NCI-H748 treated with DMSO at 0.1 percent for 48 hours (cell line): ENCODE measurements at regions not wholly inside any gene's neighbourhood (a gene's known extent, or its start where the extent isn't known, plus 50 kb on each side); places are given as distances from the start of the nearest gene placed in this dataset.

Experiments
- DNase-seq: peaks from one replicate; lab custom pipeline; 2025; lab: John Stamatoyannopoulos, UW

DNA sequence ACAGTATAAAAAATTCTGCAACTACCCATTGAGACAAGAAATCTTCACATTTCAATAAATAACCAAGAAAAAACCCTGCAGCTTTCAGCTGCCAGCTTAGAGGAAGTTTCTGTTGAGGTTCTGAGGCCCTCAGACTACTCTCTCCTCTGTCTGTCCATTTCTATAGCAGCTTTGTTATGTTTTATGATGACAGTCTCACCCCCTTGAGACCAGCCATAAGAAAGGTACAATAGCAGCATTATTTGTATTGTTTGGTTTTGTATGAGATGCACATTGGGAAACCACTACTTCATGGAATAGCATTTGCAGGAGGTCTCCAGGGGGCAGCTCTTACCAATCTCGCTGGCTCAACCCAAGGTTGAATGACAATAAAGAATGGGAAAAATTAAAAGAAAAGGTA is 334.6 kb upstream of the VRK2 start:
- peak; percentile 10 for DNase-seq

DNA sequence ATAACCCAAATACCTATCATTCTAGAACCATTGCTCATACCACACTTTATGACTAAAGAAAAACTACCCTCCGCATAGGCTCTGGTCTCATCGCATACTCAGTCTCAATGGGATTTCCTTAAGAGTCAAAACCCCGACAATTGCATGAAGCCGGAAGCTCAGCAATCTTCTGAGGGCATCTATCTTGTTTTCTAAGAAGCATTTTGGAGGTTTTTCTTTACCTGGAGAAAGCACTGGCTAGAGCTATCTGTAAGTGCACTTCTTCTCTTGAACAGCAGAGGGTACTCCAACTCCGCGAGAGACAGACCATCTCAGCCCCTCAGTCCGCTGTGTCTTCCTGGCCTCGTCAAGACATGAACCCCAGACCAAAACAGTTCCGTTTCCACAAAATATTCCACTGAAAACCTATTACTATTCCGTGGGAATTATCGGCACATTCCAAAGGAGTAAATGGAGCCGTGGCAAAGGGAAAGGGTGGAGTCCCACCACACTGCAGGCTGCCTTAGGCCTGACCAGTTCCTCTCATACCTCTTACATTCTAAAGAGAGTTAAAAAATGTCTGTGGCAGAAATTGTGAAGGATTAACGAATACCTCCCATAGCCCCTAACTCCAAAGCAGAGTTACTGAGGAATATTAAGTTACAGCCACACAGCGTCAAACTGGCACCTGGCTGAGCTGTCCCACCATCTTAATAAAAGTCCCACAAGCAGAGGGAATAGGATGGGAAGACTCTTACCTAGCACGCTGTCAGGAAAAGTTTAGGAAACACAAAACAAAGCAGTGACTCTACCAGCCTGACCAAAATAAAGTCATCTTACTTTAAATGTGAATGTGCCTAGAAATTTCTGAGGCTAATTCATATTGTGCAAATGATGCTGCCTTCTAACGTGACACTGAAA is 325.6 kb upstream of the VRK2 start:
- DNase-seq = peak; percentile 11

DNA sequence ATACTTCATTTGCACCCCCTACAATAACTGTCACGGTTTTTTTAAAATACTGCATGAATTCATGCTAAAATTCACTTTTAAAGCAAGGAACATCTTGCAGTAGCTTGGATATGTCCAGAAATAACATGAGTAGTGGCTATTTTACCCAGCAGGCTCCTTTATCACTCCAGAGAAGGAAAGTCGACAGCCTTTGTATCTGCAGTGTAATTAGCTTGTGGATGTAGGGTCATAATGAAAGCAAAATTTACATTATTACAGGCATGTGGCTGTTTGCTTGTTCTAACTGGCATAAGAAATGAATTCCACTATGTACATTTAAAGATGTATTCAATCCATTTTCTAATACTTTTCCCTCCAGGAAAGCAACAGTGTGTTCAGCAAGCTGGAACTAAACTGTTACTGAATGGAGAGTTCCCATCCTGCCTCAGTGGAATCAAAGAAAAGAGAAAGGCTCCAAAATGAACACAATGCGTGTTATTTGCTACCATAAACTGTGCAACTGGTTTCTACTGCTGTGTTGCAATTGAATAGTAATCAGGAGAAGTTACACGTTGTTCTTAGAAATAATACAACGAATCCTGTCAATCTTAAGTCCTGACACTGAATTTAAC is 321.2 kb upstream of the VRK2 start:
- DNase-seq = no peak

DNA sequence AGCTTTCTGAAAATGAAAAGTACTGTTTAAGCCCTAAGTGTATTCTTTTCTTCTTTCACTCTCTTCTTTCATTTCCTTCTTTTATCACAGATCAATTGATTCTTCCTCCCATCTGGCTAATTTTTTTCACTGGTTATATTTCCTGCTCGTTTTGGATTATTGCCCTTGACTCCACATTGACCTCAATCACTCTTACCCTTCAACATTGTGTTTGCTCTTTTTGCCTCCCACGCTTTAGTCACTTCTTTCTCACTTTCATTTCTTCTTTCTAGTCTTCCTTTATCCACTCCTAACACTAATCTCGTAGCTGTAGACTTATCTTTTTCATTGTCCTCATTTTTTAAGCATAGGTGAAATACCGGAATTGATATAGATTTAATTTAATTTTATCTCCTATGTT is 320.3 kb upstream of the VRK2 start:
- DNase-seq = no peak

DNA sequence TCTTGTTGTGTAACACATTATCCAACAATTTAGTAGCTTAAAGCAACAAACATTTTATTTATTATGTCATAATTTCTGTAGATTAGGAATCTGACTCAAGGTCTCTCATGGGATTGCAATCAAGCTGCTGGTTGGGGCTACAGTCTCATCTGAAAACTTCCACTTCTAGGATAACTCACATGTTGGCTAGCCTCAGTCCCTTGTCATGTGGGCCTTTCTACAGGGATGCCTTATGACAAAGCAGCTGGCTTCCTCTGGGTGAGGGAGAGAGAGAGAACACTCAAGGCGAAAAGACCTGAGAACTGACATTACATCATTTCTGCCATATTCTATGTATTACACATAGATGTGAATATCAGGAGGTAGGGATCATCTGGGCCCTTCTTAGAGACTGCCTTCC is 317.9 kb upstream of the VRK2 start:
- no peak for DNase-seq

DNA sequence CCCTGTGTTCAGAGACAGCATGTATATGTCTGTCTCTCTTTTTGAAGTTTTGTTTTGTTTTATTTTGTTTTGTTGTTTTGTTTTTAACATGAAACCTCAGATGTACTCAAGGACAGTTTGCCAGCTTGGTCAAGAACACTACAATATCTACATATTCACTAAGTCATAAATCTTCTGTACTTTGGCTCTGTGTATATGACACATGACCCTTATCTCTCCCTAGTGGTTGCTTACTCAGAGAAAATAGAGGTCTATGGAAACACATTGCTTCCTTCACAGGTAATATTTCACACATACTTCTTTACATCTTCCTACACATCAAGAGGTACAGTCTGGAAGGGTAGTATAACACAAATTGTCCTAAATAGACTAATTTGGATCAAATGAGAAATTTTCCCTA is 312.6 kb upstream of the VRK2 start:
- DNase-seq = no peak

DNA sequence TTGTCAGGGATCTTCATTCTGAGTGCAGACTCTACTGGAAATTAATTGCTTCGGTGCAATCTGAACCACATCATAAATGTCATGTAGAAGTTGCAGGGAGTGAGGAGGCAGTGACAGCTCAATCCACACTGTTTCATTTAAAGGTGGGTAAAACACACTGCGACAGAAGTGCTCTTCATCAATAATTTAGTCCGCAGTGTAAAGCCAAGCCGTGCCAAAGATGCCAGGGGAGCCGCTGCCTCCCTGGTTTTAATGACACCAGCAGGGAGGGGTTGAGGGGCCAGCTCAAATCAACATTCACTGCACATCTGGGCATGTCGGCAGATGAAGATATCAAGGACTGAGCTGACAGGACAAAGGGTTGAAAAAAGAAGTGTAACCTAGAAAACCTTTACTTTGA is 305.7 kb upstream of the VRK2 start:
- no peak for DNase-seq

DNA sequence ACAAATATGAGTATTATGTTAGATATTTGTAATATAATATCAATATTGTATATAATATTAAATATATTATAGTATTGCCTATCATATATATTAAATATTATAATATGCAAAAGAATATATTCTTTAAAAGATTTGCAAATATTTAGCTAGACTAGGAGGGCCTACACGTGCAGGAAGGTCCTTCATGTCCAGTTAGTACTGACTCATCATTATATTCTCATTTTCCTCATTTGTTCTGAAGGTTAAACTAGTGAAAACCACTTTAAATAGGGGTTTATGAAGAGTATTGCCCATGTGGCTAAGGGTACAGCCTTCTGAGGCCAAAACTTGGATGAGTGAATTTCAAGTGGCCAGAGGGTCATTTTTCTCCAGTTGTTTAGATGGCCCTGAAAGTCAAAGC is 293.0 kb upstream of the VRK2 start:
- DNase-seq = no peak

DNA sequence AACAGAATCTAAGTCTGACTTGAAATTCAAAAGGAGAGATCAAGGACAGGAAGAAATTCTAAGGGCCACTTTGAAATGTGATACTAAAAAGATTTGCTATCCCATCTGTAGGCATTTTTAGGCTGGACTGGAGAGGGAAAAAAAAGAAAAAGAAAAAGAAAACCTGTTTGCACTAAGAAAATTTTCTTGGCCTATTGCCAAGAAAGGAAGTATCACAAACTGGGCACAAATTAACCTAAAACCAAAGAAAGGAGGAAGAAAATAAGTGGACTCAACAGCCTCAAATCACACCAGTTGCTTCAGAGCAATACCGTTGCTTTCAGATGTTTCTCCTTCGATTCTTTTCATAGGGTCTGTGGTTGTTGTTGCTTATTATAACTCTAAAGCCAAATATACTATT is 287.9 kb upstream of the VRK2 start:
- no peak for DNase-seq

DNA sequence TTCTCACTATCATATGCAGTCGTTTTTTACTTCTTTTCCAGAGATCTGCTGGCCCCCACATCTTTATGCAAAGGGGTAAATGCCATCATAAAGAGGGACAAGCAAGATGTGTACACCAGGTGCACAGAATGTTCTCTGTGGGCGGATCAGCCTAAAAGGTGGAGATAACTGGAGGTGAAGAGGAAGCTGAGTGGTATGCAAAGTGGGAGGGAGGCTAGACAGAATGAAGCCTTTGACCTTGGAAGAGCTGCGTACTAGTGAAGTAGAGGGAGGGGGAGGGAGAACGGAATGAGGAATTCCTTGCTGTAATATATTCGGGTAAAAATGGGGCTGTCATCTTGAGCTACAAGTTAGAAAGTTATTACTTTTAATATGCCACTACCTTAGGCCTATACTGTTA is 287.5 kb upstream of the VRK2 start:
- DNase-seq = no peak

DNA sequence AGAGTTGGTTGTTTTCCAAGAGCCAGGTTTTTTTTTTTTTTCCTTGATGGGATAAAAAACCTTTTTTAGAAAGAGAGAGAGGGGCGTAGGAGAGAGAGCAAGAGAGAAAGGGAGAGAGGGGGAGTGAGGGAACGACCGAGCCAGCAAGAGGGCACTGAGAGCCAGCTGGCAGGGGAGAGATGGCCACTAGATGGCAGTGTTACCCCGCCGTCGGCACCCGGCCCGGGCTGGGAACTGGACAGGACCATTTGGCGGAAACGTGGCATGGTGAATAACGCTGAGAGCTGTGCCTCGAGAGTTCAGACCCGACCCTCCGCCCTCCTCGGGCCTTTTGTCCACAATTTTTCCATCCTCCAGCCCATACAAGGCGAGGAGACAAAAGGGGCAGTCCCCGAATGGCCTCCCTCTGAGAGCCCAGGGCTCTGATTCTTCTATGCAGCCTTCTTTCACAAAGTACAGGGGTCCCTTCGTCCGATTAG is 286.7 kb upstream of the VRK2 start:
- peak; percentile 64 for DNase-seq

DNA sequence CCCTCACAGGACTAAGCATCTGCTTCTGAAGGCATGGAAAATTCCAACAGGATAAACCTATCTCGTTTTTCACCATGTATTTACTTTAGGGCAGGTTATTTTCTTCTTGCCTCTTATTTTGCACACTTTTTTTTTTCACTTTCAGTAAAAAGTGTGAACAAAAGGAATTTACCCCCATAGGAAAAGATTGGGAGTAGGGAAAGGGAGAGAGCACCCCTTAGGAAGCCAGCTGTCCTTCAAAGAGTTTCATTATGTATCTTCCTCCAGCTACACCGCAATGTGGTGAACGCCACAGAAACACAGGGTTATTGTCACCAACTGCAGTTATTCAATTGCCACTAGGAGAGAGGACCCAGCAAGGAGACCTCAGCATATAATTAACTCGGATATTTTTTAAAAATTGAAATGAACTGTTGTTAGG is 286.2 kb upstream of the VRK2 start:
- DNase-seq = peak; percentile 11

DNA sequence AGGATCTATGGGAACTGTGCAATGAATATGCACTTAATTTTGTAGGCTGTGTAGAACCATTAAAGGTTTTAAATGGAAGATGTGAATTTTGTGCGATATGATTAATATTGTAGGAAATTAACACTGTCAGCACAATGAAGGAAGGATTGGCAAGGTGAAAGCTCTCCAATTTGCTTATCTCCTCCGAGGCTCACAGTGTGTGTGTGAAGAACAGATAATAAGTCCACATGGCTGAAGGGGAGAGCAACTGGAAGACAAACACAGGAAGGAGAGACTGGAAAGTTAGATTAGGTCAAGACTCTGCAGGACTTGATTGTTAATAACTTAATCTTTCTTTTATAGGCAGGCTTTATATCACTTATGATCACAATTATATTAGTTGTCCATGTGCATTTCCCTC is 269.7 kb upstream of the VRK2 start:
- no peak for DNase-seq

DNA sequence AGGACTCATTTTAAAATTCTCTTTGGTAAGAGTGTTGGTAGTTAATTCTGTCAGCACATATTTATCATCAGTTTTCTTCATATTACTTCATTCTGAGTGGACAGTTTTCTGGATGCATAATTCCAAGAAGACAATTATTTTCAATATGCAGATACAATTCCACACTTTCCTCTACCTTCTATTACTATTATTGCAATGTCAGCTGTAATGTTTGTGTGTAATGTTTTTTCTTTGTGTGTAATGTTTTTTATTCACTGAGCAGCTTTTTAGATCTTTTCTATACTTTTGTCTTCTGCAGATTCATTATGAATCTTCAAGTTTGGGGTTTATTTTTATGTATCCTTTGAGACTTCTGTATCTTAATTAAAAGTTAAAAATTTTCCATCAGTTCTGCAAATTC is 264.0 kb upstream of the VRK2 start:
- no peak for DNase-seq

DNA sequence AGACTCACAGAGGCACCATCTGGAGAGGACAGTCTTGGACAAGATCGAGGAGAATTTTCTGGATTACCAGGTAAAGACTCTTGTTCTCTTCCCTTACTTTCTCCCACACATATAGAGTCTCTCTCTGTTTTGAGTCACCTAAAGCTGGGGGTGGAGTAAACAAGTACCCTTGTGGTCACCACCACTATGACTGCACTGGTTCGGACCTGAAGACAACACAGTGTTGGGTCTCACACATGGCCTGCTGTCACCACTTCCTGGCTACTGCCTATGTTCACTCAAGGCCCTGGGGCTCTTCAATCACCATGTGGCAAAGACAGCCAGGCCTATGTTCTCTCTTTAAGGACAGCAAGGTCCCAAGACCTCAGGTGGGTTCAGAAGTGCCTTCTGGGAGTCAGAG is 253.3 kb upstream of the VRK2 start:
- no peak for DNase-seq

DNA sequence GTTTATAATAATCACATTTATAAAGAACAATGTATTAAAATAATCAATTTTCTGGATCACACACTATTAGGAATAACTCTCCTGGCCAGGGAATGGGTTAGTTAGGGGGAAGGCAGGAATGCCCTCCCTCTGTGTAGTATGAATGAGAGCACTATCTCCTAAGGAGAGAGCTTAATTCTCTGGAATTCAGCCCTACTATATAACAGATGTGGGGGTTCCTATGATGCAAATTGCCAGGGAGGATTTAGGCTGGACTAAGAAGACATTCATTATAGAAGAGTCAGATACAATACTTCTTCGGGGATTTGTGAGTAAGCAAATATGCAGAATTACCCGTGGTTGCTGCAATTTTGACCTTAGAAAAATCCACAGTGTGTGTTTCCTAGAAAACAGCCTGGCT is 250.1 kb upstream of the VRK2 start:
- DNase-seq = no peak

DNA sequence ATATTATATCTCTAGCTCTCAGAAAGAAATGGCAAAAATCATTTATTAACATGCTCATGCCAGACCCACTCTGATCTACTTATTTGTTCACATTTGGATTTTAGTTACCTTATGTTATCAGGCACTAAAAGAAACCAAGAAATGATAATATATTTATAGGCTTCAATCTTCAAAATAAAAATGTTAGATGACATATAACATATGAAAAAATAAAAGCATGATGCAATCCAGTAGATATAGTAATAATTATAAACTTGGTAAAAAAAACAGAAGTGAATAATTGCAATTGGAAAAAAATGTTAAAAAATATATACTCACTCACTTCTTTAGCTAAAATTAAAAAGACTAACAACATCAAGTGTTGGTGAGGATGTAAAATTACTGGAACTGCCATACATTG is 248.3 kb upstream of the VRK2 start:
- no peak for DNase-seq

DNA sequence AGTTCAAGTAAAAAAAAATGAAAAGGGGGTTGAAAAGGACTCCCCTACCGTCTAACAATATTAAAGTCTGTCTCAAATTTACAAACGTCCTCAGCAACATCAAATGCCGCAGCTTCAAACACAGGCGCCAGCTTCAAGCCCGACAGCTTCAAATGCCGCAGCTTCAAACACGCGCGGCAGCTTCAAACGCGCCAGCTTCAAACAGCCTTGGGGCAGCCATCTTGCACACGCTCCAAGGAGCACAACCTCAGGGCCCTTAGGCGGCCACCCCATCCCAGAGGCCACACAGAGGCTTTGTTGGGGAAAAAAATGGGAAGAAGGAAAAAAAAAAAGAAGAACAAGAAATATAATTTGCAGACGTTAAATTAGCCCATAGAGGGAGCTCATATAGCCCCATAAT is 244.4 kb upstream of the VRK2 start:
- DNase-seq = no peak

DNA sequence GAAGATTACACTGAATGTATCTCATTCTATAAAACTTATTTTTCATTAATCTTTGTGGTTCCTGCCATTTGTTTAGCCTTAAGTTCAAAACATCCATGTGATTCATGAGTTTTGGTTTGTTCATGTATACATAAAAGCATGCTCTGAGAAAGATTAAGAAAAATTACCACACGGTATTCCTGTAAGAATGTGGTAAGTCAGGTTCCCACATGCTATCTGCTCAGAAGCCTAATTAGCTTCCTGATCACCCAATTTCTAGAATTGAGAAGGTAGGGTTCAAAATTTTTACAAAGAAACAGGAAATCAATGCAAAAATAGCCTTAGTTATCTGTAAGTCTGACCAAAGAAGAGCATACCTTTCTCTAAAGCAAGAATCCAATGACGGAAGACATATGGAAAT is 241.6 kb upstream of the VRK2 start:
- DNase-seq = no peak

DNA sequence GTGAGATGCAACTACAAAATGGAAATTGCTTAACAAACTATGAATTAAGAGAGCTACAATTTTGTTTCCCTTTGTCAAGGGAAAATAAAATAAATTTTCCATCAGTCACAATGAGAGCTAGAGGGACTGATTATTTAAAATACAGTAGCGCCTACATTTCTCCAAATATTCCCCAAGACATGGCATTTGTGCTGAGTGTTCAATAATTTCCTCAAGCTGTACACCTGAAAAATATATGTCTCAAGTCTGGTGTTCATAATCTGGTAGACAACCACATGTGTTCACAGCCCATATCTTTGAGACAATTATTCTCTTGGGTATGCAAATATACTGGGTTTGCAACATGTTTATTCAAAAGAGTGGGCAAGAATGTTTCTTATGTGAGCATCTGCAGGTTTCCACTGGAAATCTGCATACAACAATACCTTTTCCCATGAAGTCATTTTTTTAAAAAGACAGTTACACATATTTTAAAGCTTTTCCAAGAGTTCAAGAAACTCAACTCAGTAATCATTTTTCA is 240.1 kb upstream of the VRK2 start:
- no peak for DNase-seq

DNA sequence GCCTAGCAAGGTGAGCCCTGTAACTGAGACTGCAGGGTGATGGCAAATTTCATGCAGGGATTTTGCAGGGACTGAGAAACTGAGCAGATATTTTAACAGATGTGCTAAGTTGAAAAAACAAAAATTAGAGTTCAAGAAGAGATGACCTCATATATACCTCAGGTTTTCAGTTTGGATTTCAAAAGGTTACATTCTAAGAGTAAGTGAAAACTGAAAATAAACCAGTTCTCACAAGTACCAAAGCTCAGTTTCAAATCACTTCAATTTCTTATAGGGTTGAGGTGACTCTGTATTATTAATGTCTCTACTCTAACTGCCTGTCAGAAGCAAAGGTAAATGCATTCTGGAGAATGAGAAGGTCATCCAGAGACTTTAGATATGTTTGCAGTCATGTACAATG is 237.4 kb upstream of the VRK2 start:
- no peak for DNase-seq

DNA sequence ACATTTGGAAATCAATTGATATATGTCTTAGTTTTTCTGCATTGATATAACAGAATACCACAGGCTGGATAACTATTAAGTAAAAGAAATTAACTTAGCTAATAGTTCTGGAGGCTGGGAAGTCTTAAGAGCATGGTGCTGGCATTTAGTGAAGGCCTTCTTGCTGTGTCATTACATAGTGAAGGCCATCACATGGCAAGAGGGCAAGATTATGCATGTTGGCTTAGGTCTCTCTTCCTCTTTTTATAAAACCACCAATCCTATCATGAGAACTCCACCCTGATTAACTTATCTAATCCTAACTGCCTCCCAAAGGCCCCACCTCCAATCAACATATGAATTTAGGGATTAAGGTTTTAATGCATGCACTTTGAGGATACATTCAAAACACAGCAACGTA is 225.5 kb upstream of the VRK2 start:
- no peak for DNase-seq

DNA sequence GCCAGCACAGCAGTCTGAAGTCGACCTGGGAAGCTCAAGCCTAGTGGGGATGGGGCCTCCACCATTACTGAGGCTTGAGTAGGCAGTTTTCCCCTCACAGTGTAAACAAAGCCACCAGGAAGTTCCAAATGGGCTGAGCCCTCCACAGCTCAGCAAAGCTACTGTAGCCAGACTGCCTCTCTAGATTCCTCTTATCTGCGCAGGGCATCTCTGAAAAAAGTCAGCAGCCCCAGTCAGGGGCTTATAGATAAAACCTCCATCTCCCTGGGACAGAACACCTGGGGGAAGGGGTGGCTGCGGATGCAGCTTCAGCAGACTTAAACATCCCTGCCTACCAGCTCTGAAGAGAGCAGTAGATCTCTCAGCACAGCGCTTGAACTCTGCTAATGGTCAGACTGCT is 218.4 kb upstream of the VRK2 start:
- no peak for DNase-seq

DNA sequence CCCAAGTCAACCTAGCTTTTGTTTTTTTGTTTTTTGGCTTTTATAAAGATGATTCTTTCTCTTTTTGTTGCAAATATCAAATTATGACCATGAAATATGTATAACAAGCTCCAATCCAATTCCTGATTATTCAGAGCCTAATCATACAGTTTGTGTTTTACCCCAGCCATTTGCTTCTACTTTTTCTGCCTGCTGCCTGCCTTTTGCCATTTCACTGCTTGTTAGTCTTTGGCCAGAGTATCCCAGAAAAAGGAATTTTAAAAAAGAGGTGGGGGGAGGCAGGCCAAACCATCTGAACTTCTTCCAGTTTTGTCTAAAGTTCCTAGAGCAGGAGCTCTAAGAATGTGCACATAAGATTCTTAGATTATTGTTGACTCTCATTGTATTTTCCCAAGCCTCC is 211.9 kb upstream of the VRK2 start:
- no peak for DNase-seq
